HG03439 (cell line): ENCODE measurements at regions not wholly inside any gene's neighbourhood (a gene's known extent, or its start where the extent isn't known, plus 50 kb on each side); places are given as distances from the start of the nearest gene placed in this dataset.

ENCODE experiments used
- ATAC-seq: cut with Tn5 transposase; IDR thresholded peaks from one replicate; pipeline ENCODE4 v1.9.1; 2021; ENCODE audit warnings: mild to moderate bottlenecking, moderate library complexity; ENCODE audit not compliant: unreplicated experiment

GRCh38 chr3:70805061-70805889 is 492.8 kb upstream of the MDFIC2 start:
- no peak for ATAC-seq

GRCh38 chr3:70803891-70804290 is 491.5 kb upstream of the MDFIC2 start:
- no peak for ATAC-seq

- no peak for ATAC-seq
These were observed 490.9 kb upstream of the MDFIC2 start for GRCh38 chr3:70803319-70803718.

GRCh38 chr3:70800951-70801350 is 488.5 kb upstream of the MDFIC2 start:
- ATAC-seq = no peak

- ATAC-seq = no peak
These were observed 477.4 kb upstream of the MDFIC2 start for GRCh38 chr3:70789878-70790277.

GRCh38 chr3:70780790-70781189 is 468.4 kb upstream of the MDFIC2 start:
- ATAC-seq = no peak

GRCh38 chr3:70779296-70779695 is 466.9 kb upstream of the MDFIC2 start:
- no peak for ATAC-seq

GRCh38 chr3:70776081-70776480 is 463.6 kb upstream of the MDFIC2 start:
- no peak for ATAC-seq

GRCh38 chr3:70775257-70775656 is 462.8 kb upstream of the MDFIC2 start:
- no peak for ATAC-seq

GRCh38 chr3:70774641-70775040 is 462.2 kb upstream of the MDFIC2 start:
- no peak for ATAC-seq

GRCh38 chr3:70771426-70772147 is 459.1 kb upstream of the MDFIC2 start:
- no peak for ATAC-seq

- no peak for ATAC-seq
These were observed 458.2 kb upstream of the MDFIC2 start for GRCh38 chr3:70770650-70771049.

- no peak for ATAC-seq
These were observed 453.9 kb upstream of the MDFIC2 start for GRCh38 chr3:70766301-70766700.

- ATAC-seq = no peak
These were observed 451.5 kb upstream of the MDFIC2 start for GRCh38 chr3:70763894-70764293.

GRCh38 chr3:70757658-70758057 is 445.2 kb upstream of the MDFIC2 start:
- no peak for ATAC-seq

GRCh38 chr3:70755526-70755925 is 443.1 kb upstream of the MDFIC2 start:
- no peak for ATAC-seq

- ATAC-seq = no peak
These were observed 441.9 kb upstream of the MDFIC2 start for GRCh38 chr3:70754314-70754713.

GRCh38 chr3:70753572-70753971 is 441.1 kb upstream of the MDFIC2 start:
- no peak for ATAC-seq

GRCh38 chr3:70752051-70752450 is 439.6 kb upstream of the MDFIC2 start:
- ATAC-seq = no peak

- ATAC-seq = no peak
These were observed 436.7 kb upstream of the MDFIC2 start for GRCh38 chr3:70749122-70749521.

- ATAC-seq = no peak
These were observed 436.2 kb upstream of the MDFIC2 start for GRCh38 chr3:70748593-70748992.

GRCh38 chr3:70747847-70748246 is 435.4 kb upstream of the MDFIC2 start:
- no peak for ATAC-seq
